PC-3 (cell line): ENCODE measurements at regions not wholly inside any gene's neighbourhood (a gene's known extent, or its start where the extent isn't known, plus 50 kb on each side); places are given as distances from the start of the nearest gene placed in this dataset.

Experiments
- CTCF ChIP-seq: fragments of 300-600 bp; sonication (generic); conservative IDR thresholded peaks from 2 replicates; pipeline ENCODE4 v1.5.1; 2017; ENCODE audit warnings: antibody characterized with exemption, low read depth, mild to moderate bottlenecking, low read length
- EZH2 ChIP-seq: fragments of 300-600 bp; sonication (generic); IDR thresholded peaks from one replicate; pipeline ENCODE4 v1.6.1; 2017; ENCODE audit warnings: antibody characterized with exemption, mild to moderate bottlenecking, low read length; ENCODE audit not compliant: unreplicated experiment

- TF ChIP-seq EZH2 (no peak), CTCF (no peak)
These were observed 63.3 kb downstream of the RPLP1 start for GRCh38 chr15:69515926-69516325.
